ENCODE measurements at regions not wholly inside any gene's neighbourhood (a gene's known extent, or its start where the extent isn't known, plus 50 kb on each side); places are given as distances from the start of the nearest gene placed in this dataset.

DNA sequence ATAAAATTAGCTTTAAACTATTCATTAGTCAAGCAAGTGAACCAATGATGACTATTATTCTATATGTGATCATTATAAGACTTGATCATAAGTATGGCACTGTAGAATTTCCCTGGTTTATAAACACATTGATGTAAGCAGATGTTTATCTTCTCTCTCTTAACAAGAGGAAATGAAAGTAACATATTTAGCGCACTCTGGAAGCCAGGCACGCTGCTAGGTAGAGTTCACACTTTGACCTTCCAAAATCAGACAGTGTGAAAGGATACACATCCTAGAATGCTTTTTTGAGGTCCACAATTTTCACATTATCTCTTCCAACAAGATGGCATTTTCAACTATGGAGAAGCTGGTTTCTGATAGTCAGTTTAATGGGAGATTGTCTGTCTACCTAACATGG lies 529.4 kb upstream of the IGFBP3 start:
- TF ChIP-seq, protein P1, sequence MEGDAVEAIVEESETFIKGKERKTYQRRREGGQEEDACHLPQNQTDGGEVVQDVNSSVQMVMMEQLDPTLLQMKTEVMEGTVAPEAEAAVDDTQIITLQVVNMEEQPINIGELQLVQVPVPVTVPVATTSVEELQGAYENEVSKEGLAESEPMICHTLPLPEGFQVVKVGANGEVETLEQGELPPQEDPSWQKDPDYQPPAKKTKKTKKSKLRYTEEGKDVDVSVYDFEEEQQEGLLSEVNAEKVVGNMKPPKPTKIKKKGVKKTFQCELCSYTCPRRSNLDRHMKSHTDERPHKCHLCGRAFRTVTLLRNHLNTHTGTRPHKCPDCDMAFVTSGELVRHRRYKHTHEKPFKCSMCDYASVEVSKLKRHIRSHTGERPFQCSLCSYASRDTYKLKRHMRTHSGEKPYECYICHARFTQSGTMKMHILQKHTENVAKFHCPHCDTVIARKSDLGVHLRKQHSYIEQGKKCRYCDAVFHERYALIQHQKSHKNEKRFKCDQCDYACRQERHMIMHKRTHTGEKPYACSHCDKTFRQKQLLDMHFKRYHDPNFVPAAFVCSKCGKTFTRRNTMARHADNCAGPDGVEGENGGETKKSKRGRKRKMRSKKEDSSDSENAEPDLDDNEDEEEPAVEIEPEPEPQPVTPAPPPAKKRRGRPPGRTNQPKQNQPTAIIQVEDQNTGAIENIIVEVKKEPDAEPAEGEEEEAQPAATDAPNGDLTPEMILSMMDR (conservative IDR thresholded peaks at IDR 0.05; ENCODE audit: low read depth, low read length) = no peak
- TF ChIP-seq CEBPB (IDR thresholded peaks at IDR 0.05; ENCODE audit: low read depth, low read length) (no peak), POLR2A (IDR thresholded peaks at IDR 0.05; ENCODE audit: low read depth, low read length) (no peak), RAD21 (IDR thresholded peaks at IDR 0.05; ENCODE audit: low read length) (no peak), MAFK (IDR thresholded peaks at IDR 0.05; ENCODE audit: low read depth, low read length) (no peak), BHLHE40 (IDR thresholded peaks at IDR 0.05; ENCODE audit: low read depth, low read length) (no peak), MAZ (IDR thresholded peaks at IDR 0.05; ENCODE audit: borderline replicate concordance, low read depth, low read length) (no peak), RCOR1 (IDR thresholded peaks at IDR 0.05; ENCODE audit: insufficient replicate concordance, low read length) (no peak)

Data from IMR-90 (cell line).